AG10803 (cell line): ENCODE measurements at regions not wholly inside any gene's neighbourhood (a gene's known extent, or its start where the extent isn't known, plus 50 kb on each side); places are given as distances from the start of the nearest gene placed in this dataset.

Experiments
- DNase-seq: peaks from one replicate; pipeline ENCODE4 v3.0.0; 2010; ENCODE audit warnings: low read depth
- H3K4me3 ChIP-seq: 2 replicates; pipeline ENCODE4 v1.5.1; 2011; ENCODE audit warnings: mild to moderate bottlenecking, low read length, control low read depth
- CTCF ChIP-seq: conservative IDR thresholded peaks from 2 replicates; pipeline ENCODE4 v1.5.1; 2011; ENCODE audit warnings: mild to moderate bottlenecking, low read length, control low read depth, inconsistent platforms

- no peak overlapping the region for H3K4me3 ChIP-seq
- TF ChIP-seq CTCF: no peak
- DNase-seq: no peak
Observed at GRCh38 chr3:31391150-31391549, 141.6 kb upstream of the STT3B start.

DNA sequence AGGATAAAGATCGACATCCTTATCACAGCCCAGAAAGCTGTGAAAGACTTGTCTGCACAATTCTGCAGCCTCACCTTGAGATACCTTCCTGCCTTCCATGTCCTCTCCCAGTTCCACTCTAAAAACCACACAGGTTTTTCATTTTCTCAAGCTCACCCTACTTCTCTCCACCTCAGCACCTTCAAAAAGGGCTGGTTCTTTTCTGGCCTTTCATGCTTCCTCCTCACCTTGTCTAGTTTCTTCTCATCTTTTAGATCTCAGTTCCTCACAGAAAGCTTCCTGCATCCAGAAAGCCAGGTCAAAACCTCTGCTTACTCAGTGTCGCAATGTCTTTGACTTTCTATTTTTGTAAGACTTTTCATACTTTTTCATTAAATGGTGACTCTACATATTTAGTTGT lies 140.2 kb upstream of the STT3B start:
- DNase-seq: no peak
- no peak for TF ChIP-seq CTCF
- H3K4me3 ChIP-seq: no peak overlapping the region

GRCh38 chr3:31399271-31399670 lies 133.5 kb upstream of the STT3B start:
- H3K4me3 ChIP-seq: no peak overlapping the region
- DNase-seq: no peak
- no peak for TF ChIP-seq CTCF

DNA sequence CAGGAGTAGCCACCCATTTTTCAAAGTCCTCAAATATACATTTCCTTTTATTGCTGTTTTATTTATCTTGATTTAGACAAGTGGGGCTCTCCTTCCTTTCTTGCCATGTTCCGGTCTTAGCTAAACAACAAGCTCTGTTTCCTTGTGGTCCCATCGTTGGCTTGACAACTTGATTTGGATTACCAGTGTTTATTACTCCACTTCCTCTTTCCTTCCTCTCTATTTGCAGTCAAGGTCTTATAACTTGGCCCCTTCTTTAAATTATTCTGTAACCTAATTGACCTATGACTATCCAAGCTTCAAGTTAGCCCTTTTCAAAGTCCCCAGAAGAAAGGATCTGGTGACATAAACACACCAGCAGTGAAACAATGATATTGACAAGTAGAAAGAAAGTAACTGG lies 130.6 kb upstream of the STT3B start:
- no peak for TF ChIP-seq CTCF
- DNase-seq: no peak
- H3K4me3 ChIP-seq: no peak overlapping the region

GRCh38 chr3:31403197-31403596 lies 129.5 kb upstream of the STT3B start:
- H3K4me3 ChIP-seq: no peak overlapping the region
- no peak for DNase-seq
- TF ChIP-seq CTCF: no peak

GRCh38 chr3:31404871-31405270 lies 127.9 kb upstream of the STT3B start:
- TF ChIP-seq CTCF: no peak
- H3K4me3 ChIP-seq: no peak overlapping the region
- peak; percentile 19 for DNase-seq

DNA sequence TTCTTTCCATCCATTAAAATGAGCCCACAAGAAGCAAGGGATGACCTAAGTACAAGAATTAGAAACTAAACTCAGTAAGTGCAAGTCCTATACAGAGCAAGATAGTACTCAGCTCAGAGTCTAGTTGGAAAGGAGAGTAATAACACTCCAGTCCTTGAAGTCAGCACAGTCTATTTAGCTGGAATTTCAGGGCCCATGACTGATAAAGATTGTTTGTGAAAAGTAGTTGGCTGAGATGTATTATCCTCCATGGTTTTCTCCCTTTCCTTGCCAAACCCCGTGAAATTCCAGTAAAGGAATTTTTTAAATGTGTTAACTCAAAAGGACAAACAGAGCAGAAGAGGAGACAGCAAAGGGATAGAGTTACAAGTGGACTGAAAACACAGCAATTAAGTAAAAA lies 127.2 kb upstream of the STT3B start:
- no peak overlapping the region for H3K4me3 ChIP-seq
- DNase-seq: peak; percentile 28
- no peak for TF ChIP-seq CTCF
